GM19467 (cell line): ENCODE measurements at regions not wholly inside any gene's neighbourhood (a gene's known extent, or its start where the extent isn't known, plus 50 kb on each side); places are given as distances from the start of the nearest gene placed in this dataset.

ENCODE experiments used
- ATAC-seq: cut with Tn5 transposase; IDR thresholded peaks from one replicate; pipeline ENCODE4 v1.9.1; 2021; ENCODE audit warnings: mild to moderate bottlenecking, moderate library complexity; ENCODE audit not compliant: unreplicated experiment

DNA sequence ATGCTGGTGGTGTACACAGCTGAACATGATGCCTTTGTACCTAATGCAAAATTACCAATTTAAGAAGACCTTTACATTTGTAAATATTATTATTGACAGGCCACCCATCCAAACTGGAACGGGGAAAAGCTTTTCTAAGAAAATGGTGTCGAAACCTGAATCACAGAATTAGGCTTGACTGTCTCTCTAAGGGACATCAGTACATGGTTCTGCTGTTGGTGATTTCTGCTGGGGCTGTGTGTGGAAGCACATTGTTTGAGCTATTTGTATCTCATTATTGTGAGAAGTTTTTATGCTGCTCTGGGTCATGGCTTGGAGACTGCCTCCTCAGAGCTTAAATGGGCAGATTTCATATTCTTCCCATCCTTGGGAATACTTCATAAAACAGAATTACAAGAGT is 420.9 kb upstream of the POU3F3 start:
- no peak for ATAC-seq

DNA sequence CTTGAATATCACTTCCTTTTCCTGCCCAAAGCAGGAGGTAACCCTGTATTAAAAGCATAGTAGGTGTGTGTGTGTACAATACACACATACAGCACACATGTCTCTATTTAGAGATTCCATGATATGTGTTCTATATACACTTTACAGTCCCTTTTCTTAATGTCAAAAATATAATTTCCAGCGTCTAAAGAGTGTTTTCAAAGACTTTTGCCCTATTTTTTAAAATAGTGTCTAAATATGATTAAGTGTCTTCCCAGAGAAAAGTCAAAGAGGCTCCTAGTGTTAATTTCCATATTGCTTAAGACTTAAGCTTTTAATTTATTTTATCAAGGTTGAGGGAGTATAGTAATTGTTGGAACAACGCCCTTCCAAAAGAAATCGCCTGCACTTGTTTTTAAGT is 420.3 kb upstream of the POU3F3 start:
- ATAC-seq, result no peak

DNA sequence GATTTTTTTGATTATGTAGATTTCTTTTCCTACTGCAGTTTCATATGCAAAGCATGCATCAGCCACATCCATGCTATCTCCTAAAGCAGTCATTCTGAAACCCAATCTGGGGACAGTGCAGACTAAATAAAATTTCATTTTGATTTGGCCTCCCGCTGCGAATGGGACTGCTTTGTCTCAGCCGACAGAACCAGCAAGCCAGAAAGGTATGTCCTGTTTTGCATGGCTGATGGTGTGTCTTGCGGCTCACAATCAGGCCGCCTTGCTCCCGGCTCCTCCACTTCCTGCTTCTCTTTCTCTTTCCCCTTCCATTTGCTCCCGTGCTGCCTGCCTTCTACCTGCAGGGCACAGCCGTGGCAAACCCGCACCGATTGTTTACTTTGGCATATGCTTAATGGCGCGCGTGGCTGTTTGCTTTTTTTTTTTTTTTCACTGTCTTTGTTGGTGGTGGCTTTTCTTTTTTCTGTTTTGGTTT is 419.6 kb upstream of the POU3F3 start:
- ATAC-seq, result peak; percentile 70

DNA sequence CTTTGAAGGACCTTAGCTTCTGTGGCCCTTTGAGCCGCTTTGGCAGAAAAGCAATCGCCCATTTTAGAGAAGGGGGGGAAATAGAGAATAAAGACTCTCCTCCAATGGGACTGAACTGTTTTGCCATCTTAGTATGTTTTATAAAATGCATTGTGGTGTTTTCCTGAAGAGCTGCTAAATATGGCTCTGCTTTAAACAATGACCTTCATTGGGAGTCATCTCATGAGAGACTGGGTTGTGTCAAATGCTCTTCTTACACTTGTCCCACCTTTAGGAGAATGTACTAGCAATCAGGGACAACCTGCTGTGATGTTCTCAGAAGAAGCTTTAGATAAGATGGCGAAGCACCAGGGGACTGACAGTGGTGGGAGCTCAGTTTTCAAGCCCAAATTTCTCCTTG is 418.9 kb upstream of the POU3F3 start:
- no peak for ATAC-seq

DNA sequence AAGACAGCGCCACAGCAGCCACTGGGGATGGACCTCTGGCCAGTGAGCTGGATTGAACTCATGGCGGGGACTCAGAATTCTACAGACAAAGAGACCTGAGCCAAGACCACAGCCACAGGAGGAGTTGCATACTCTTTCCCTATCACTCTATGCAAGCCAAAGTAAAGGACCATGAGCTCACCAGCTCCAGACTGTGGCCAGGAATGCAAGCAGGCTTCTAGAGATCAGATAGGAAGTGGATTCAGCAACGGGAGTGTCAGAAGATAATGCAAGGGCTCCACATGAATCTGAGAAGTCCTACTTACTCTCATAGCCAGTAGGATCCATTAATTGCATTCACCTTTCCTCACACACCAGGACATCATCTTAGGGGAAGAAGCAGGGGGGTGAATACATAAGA is 415.4 kb upstream of the POU3F3 start:
- no peak for ATAC-seq

DNA sequence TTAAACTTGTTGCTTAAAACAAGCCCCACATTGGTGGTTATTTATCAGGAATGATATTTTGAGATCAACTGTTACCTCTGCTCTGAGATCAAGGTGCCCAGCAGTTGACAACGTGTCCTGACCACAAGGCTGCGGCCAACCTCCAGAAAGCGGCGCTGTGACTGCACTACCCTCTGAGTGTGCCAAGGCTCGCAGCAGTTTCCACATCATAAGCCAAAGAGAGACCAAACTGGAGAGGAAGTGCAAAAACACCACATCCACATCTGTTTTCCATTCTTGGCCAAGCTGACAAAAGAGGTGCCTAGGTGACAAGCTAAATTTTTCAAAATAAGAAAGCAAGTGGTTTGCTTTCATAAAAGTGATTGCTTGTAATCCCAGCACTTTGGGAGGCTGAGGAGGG is 410.8 kb upstream of the POU3F3 start:
- no peak for ATAC-seq

DNA sequence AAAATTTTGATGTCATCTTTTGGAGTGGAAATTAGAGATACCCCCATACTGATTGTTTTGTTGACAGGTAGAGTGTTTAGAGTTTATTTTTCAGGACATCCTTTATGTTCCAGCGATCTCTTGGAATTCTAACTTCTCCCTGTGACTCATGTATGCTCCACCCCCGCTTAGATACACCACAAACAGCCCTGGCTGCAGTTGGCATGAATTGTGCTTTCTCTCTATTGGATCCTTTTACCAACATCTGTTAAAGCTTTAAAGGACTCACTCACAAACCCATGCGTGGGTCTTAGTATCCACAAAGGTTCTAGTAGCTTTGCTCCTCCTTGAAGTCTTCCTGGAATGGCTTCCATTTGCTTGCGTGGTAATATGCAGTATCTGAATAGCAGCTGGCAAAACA is 409.5 kb upstream of the POU3F3 start:
- no peak for ATAC-seq

DNA sequence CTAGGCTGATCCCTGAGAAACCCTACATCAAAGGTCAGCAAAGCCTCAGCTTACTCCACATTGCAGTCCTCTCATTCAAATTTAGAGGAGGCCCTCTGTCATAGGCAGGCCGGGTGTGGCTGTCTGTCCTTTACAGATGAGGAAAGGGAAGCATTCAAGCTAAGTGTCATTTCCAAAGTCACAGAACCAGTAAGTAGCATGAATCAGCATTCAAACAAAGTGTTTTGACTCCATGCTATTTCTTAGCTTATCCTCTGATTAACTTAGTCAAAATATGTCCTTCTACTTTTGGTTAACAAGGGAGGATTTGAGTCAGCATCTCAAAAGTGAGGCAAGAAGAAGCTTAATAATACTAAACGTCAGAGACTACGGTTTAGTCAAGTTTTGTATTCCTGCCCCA is 409.0 kb upstream of the POU3F3 start:
- no peak for ATAC-seq

DNA sequence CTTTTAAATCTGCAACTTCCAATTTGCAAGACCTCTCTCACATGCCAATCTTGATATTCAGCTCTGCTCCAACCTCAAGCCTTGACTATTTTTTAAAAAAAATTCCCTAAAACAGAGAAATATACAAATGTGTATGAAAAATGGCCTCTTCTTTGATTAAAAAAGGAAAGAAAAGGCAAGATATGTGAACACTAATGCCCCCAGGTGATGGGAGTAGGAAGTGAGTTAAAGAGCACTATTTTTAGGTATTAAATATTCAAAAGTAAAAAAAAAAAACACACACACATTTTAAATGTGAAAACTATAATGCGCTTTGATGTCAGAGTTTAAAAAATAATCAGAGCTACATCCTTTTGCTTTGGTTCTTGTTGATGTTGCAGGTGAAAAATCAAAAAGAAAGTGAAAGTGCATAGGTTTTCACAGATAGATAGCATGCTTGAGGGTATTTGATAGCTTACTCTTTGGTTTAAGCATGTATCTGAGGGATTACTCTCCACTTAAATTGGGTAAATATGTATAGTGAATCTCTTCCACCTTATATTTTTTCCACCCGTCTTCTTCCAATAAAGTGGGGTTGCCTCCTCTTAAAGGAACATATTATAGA is 406.0 kb upstream of the POU3F3 start:
- ATAC-seq, result no peak

DNA sequence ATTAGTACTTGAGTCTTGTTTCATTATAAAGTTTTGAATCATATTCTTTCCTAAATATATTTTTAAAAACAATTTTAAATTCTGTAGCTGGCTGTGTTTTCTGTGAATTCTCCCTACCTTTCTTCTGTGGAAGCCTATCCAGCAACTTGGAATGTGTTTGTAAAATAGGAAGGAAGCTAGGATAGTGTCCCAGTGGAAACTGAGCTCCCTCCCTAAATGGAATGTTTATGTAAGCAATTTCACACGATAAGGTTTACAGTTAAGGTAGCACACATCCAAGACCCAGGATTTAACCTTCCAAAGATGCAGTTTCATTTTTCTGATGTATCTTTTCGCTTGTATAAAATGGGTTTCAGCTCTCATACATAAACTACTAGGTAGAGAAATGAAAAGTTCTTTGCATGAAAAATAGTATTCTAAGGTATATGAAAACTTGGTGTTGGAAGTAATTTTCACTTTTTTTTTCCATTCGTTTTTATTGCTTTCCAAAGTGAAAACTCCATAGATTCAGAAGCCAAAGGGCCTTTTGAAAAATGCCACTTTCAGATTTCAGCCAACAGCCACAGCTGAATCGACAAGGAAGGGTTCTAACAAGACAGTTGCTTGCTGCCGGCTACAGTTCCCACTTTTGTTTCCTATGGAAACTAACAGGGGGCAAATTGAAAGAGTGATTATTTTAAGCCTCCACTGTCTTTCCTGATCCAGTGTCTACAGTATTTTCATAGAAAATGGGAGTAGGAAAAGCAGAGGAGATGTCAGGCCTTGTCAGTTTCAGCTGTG is 405.1 kb upstream of the POU3F3 start:
- no peak for ATAC-seq

DNA sequence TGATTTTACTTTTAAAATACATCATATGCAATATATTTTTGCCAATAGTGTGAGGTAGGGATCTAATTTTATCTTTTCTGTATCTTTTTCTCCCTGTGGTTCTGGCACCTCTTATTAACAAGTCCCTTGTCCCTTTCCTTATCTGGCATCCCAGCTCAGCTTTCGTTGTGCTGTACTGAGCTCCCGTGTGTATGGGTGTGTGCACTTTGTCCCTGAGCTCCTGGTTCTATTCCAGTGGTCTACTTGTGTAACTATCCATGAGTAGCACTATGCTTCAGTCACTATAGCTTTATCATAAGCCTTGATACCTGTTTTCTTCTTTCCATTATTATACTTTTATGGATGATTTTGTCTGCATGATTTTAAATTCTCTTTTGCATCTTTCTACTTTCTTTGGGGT is 401.4 kb upstream of the POU3F3 start:
- ATAC-seq, result no peak

DNA sequence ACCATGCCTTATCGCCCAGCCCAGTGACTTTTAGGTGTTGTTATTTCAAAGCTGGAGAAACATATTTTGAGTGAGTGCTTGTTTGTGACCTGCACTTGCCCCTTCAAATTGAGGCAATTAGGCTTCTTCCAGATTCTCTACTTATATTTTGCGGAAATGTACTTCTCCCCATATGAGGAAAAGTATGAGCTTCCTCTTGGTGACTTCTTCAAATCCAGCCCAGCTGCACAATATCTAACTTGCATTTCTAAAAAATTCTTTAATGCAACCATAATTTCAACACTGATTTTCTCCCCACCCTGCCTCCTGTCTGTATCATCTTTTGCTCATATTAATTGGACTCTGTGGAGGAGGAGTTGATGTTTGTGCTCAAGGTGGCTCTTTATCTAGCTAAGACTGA is 391.2 kb upstream of the POU3F3 start:
- ATAC-seq, result no peak

DNA sequence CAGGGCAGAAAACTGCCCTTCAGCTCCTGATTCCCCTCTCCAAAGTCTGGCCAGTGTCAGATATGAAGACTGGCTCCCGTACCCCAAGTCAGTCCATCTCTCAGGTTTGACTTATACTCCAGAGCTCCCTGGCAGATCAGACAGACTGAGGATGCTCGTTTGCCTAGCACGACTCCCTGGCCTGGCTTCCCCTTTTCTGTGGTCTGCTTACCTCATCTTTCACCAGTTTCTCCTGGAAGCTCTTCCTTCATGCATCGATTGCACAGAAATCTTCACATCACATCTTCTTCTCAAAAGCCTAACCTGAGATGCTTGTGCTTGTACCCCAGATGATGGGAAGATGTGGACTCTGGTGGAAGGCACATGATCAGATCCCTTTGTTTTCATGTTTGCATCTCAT is 387.9 kb upstream of the POU3F3 start:
- ATAC-seq, result no peak

DNA sequence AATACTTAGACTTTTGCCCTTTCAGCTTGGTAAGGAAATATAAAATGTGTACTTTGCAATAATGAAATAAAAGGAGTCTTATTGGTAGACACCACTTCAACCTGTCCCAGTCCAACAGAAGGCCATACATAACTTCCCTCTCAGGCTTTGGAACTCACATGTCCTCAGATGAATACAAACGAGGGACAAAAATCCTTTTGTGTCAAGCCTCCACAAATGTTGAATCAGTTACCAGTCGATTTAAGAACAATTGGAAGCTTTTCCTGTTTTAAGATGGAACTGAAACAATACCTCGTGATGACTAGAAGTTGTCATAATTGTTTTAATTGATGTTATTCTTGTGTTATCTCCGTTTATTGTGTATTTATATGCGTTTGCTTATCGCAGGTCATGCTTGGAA is 385.1 kb upstream of the POU3F3 start:
- no peak for ATAC-seq

DNA sequence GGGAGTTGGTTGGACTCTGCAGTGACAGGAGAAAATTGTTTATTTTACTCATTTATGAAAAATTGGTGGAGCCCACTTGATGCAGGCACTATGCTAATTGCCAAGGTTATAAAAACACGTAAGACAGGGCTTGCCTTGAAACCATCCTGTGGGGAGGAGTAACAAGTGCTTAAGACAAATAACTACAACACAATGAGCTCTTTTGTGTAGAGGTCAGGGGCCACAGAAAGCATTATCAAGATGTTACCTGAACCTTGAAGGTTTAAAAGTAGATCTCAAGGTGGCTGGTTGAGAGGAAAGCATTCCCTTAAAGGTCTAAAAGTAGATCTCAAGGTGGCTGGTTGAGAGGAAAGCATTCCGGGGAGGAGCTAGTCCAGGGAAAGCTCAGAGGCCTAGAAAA is 381.8 kb upstream of the POU3F3 start:
- no peak for ATAC-seq

DNA sequence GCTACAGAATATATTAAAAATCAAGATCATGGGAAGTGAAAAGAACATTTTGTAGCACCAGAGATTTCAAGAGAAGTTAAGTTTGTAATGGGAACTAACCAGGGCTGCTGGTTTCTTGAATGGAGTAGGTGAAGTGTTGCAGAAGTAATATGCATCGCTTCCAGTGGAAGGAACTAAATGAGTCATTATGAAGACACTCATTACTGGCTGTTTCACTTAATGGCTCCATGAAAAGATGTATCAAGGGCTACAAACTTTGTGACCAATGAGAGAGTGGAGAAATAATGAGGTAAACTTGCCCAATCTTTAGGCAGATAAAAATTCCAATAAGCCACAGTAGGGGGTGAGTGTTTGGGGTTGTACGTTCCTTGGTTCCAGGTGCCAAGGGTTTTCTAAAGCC is 380.4 kb upstream of the POU3F3 start:
- no peak for ATAC-seq

DNA sequence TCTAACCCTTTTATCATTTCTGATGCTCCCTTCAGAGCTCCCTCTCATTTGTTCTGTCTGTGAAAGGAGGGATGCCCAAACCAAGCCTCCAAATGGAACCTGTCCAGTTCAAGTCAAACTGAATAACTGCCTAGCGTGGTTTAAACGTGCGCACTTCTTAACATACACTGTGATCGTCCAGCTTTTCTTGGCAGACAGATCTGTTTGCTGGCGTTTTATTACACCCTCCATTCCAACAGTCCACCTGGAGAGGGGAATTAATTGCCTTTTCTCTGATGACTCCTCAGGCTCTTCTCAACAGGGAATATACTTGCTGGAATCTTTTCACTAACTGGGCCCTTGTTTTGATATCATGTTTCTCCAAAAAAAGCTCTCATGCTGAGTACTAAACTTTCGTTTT is 379.2 kb upstream of the POU3F3 start:
- no peak for ATAC-seq

DNA sequence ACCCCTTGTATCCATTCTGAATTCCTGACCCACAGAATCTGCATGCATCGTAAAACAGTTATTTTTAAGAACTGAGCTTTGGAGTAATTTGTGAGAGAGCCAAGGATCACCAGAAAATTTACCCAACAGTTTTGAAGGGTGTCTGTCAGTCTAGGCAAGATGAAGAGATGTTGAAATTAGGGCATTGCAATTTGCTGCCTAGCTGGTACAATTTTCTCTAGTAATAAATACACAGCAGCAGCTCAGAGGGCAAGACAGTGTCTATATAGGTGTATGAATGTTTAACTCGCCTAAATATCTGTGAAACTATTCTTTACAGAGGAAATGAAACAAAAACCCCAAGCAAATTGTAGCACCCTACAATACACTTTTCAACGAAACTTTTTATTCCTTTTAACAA is 377.8 kb upstream of the POU3F3 start:
- ATAC-seq, result no peak

DNA sequence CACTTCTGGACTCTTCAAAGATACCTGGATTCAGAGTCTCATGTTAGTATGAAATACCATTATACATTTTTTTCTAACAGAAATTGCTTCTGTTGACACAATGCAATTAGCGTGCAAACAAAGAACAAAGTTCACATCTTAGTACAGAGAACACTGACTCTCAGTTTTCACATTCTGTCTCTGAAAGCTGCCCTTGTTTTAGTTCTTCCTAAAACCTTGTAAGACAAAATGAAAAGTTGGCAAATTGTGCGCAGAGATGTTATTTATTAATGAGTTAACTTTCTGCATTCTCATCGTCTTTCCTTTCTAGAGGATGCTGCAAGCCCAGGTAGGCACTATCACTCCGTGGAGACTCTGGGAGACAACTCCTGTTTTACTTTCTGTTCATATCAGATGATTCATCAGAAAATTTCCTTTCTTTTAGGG is 377.3 kb upstream of the POU3F3 start:
- ATAC-seq, result no peak

DNA sequence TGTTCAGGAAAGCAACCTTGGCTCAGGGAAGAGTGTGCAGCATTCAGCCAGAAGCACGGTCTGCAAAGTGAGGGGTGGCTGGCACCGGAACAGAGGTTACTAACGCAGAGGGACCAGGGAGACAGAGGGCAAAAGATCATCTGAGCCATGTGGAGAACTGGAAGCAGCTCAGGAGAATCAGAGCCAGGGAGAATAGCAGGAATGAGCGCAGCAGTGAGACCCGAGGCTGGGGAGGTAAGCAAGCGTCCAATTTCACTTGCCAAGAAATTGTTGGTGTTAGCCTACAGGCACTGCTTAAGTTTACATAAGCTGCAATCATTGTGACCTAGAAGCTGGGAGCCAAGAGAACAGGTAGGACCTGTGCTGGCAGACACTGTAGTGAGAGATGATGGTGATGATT is 372.6 kb upstream of the POU3F3 start:
- ATAC-seq, result no peak

DNA sequence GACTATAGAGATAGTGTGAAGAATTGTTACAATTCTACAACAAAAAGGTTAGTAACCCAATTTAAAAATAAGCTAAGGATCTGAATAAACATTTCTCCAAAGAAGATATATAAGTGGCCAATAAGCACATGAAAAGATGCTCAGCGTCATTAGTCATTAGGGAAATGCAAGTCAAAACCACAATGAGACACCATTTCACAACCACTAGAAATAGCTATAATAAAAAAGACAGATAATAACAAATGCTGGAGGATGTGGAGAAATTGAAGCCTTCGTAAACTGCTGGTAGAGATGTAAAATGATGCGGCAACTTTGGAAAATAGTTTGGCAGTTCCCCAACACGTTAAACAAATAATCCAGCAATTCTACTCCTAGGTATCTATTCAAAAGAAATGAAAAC is 366.5 kb upstream of the POU3F3 start:
- ATAC-seq, result no peak

DNA sequence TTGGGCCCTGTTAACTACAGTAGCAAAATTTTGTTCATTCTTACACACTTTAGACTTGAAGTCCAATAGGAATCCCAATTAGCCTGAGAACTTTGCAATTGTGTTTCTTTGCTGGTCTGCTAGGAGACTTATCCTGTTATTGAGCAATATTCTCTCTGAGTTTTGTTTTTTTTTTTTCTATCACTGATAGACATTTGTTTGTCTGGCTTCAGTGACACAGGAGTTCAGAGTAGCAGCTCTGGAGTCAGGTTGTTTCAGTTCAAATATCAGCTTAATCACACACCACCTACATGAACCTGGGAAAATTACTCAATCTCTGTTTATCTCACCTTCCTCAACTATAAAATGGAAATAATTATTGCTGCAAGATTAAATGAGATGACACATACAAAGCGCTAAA is 360.2 kb upstream of the POU3F3 start:
- no peak for ATAC-seq

DNA sequence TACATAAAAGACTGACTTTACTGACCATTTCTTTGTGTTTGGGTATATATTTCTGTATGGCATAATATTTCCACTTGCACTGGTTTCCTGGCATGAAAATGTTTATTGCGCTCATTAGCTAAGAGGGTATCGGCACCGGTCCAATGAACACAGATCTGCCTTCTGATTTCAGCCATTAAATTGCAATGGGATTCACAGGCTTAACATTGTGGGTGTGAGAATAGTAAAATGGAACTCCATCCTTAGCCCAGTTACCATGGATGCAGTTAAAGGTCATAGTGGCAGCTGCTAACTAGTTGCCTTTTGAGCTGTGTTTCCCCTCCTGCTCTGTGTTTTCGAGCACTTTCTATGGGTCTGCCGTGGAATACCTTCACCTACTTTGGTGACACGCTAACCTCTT is 352.6 kb upstream of the POU3F3 start:
- no peak for ATAC-seq
